ENCODE measurements at regions not wholly inside any gene's neighbourhood (a gene's known extent, or its start where the extent isn't known, plus 50 kb on each side); places are given as distances from the start of the nearest gene placed in this dataset.

GRCh38 chr3:193940526-193940925 lies 195.4 kb upstream of the HES1 start:
- DNase-seq (ENCODE audit: insufficient read length, low spot score) (no peak), FAIRE-seq (no peak)
- TF ChIP-seq POLR2AphosphoS5 (IDR thresholded peaks at IDR 0.05; ENCODE audit: low read depth, low read length), result no peak
- no peak for TF ChIP-seq PAX5 (IDR thresholded peaks at IDR 0.05; ENCODE audit: insufficient read depth, low read length, severe bottlenecking)
- no peak for TF ChIP-seq POLR2A (IDR thresholded peaks at IDR 0.05; ENCODE audit: low read depth, low read length)
- TF ChIP-seq POU2F2 (IDR thresholded peaks at IDR 0.05; ENCODE audit: low read depth, low read length), result no peak
- TF ChIP-seq TAF1 (IDR thresholded peaks at IDR 0.05; ENCODE audit: low read depth, low read length), result no peak
- TF ChIP-seq SPI1 (IDR thresholded peaks at IDR 0.05; ENCODE audit: low read depth, low read length), result no peak

- FAIRE-seq, result no peak
- TF ChIP-seq POLR2A (IDR thresholded peaks at IDR 0.05; ENCODE audit: low read depth, low read length), result no peak
- TF ChIP-seq POLR2AphosphoS5 (IDR thresholded peaks at IDR 0.05; ENCODE audit: low read depth, low read length), result no peak
- no peak for TF ChIP-seq TAF1 (IDR thresholded peaks at IDR 0.05; ENCODE audit: low read depth, low read length)
- no peak for TF ChIP-seq PAX5 (IDR thresholded peaks at IDR 0.05; ENCODE audit: insufficient read depth, low read length, severe bottlenecking)
- no peak for DNase-seq (ENCODE audit: insufficient read length, low spot score)
Observed at GRCh38 chr3:193941486-193941885, 194.5 kb upstream of the HES1 start.

GRCh38 chr3:193942516-193943055 lies 193.4 kb upstream of the HES1 start:
- FAIRE-seq (no peak), DNase-seq (ENCODE audit: insufficient read length, low spot score) (no peak)
- TF ChIP-seq POLR2AphosphoS5 (IDR thresholded peaks at IDR 0.05; ENCODE audit: low read depth, low read length), result no peak
- TF ChIP-seq POLR2A (IDR thresholded peaks at IDR 0.05; ENCODE audit: low read depth, low read length), result no peak
- no peak for TF ChIP-seq PAX5 (IDR thresholded peaks at IDR 0.05; ENCODE audit: insufficient read depth, low read length, severe bottlenecking)
- no peak for TF ChIP-seq SPI1 (IDR thresholded peaks at IDR 0.05; ENCODE audit: low read depth, low read length)
- TF ChIP-seq TAF1 (IDR thresholded peaks at IDR 0.05; ENCODE audit: low read depth, low read length), result no peak

- TF ChIP-seq POLR2AphosphoS5 (IDR thresholded peaks at IDR 0.05; ENCODE audit: low read depth, low read length) (no peak), POU2F2 (IDR thresholded peaks at IDR 0.05; ENCODE audit: low read depth, low read length) (no peak), POLR2A (IDR thresholded peaks at IDR 0.05; ENCODE audit: low read depth, low read length) (no peak), TAF1 (IDR thresholded peaks at IDR 0.05; ENCODE audit: low read depth, low read length) (no peak), PAX5 (IDR thresholded peaks at IDR 0.05; ENCODE audit: insufficient read depth, low read length, severe bottlenecking) (no peak), SPI1 (IDR thresholded peaks at IDR 0.05; ENCODE audit: low read depth, low read length) (no peak)
- FAIRE-seq, result no peak
- no peak for DNase-seq (ENCODE audit: insufficient read length, low spot score)
Observed at GRCh38 chr3:193943200-193943599, 192.7 kb upstream of the HES1 start.

- no peak for TF ChIP-seq POLR2AphosphoS5 (IDR thresholded peaks at IDR 0.05; ENCODE audit: low read depth, low read length)
- TF ChIP-seq PAX5 (IDR thresholded peaks at IDR 0.05; ENCODE audit: insufficient read depth, low read length, severe bottlenecking), result no peak
- TF ChIP-seq POLR2A (IDR thresholded peaks at IDR 0.05; ENCODE audit: low read depth, low read length), result no peak
- no peak for TF ChIP-seq POU2F2 (IDR thresholded peaks at IDR 0.05; ENCODE audit: low read depth, low read length)
- no peak for TF ChIP-seq TAF1 (IDR thresholded peaks at IDR 0.05; ENCODE audit: low read depth, low read length)
- TF ChIP-seq SPI1 (IDR thresholded peaks at IDR 0.05; ENCODE audit: low read depth, low read length), result no peak
- DNase-seq (ENCODE audit: insufficient read length, low spot score) (no peak), FAIRE-seq (no peak)
Observed at GRCh38 chr3:193943851-193944517, 192.0 kb upstream of the HES1 start.

- FAIRE-seq (no peak), DNase-seq (ENCODE audit: insufficient read length, low spot score) (no peak)
- no peak for TF ChIP-seq POU2F2 (IDR thresholded peaks at IDR 0.05; ENCODE audit: low read depth, low read length)
Observed at GRCh38 chr3:193944518-193944884, 191.4 kb upstream of the HES1 start.

- FAIRE-seq (no peak), DNase-seq (ENCODE audit: insufficient read length, low spot score) (no peak)
- TF ChIP-seq PAX5 (IDR thresholded peaks at IDR 0.05; ENCODE audit: insufficient read depth, low read length, severe bottlenecking), result no peak
- TF ChIP-seq POLR2AphosphoS5 (IDR thresholded peaks at IDR 0.05; ENCODE audit: low read depth, low read length), result no peak
- TF ChIP-seq SPI1 (IDR thresholded peaks at IDR 0.05; ENCODE audit: low read depth, low read length), result no peak
- no peak for TF ChIP-seq TAF1 (IDR thresholded peaks at IDR 0.05; ENCODE audit: low read depth, low read length)
- TF ChIP-seq POLR2A (IDR thresholded peaks at IDR 0.05; ENCODE audit: low read depth, low read length), result no peak
- no peak for TF ChIP-seq POU2F2 (IDR thresholded peaks at IDR 0.05; ENCODE audit: low read depth, low read length)
Observed at GRCh38 chr3:193945143-193945542, 190.8 kb upstream of the HES1 start.

- DNase-seq (ENCODE audit: insufficient read length, low spot score) (no peak), FAIRE-seq (no peak)
- TF ChIP-seq POLR2A (IDR thresholded peaks at IDR 0.05; ENCODE audit: low read depth, low read length), result no peak
- TF ChIP-seq SPI1 (IDR thresholded peaks at IDR 0.05; ENCODE audit: low read depth, low read length), result no peak
- TF ChIP-seq TAF1 (IDR thresholded peaks at IDR 0.05; ENCODE audit: low read depth, low read length), result no peak
- TF ChIP-seq POU2F2 (IDR thresholded peaks at IDR 0.05; ENCODE audit: low read depth, low read length), result no peak
- TF ChIP-seq PAX5 (IDR thresholded peaks at IDR 0.05; ENCODE audit: insufficient read depth, low read length, severe bottlenecking), result no peak
- no peak for TF ChIP-seq POLR2AphosphoS5 (IDR thresholded peaks at IDR 0.05; ENCODE audit: low read depth, low read length)
Observed at GRCh38 chr3:193946945-193947344, 189.0 kb upstream of the HES1 start.

GRCh38 chr3:193947596-193947995 lies 188.4 kb upstream of the HES1 start:
- no peak for TF ChIP-seq PAX5 (IDR thresholded peaks at IDR 0.05; ENCODE audit: insufficient read depth, low read length, severe bottlenecking)
- TF ChIP-seq TAF1 (IDR thresholded peaks at IDR 0.05; ENCODE audit: low read depth, low read length), result no peak
- no peak for TF ChIP-seq SPI1 (IDR thresholded peaks at IDR 0.05; ENCODE audit: low read depth, low read length)
- TF ChIP-seq POLR2AphosphoS5 (IDR thresholded peaks at IDR 0.05; ENCODE audit: low read depth, low read length), result no peak
- no peak for TF ChIP-seq POLR2A (IDR thresholded peaks at IDR 0.05; ENCODE audit: low read depth, low read length)
- no peak for TF ChIP-seq POU2F2 (IDR thresholded peaks at IDR 0.05; ENCODE audit: low read depth, low read length)
- DNase-seq (ENCODE audit: insufficient read length, low spot score), result no peak
- no peak for FAIRE-seq

- DNase-seq (ENCODE audit: insufficient read length, low spot score) (no peak), FAIRE-seq (no peak)
- TF ChIP-seq POU2F2 (IDR thresholded peaks at IDR 0.05; ENCODE audit: low read depth, low read length), result no peak
- TF ChIP-seq TAF1 (IDR thresholded peaks at IDR 0.05; ENCODE audit: low read depth, low read length), result no peak
- TF ChIP-seq PAX5 (IDR thresholded peaks at IDR 0.05; ENCODE audit: insufficient read depth, low read length, severe bottlenecking), result no peak
- peak; percentile 13; the same call in 1 of the 2 replicates for TF ChIP-seq SPI1 (IDR thresholded peaks at IDR 0.05; ENCODE audit: low read depth, low read length)
- TF ChIP-seq POLR2AphosphoS5 (IDR thresholded peaks at IDR 0.05; ENCODE audit: low read depth, low read length), result no peak
- no peak for TF ChIP-seq POLR2A (IDR thresholded peaks at IDR 0.05; ENCODE audit: low read depth, low read length)
Observed at GRCh38 chr3:193948459-193948858, 187.5 kb upstream of the HES1 start.
